GM18873 (cell line): ENCODE measurements at regions not wholly inside any gene's neighbourhood (a gene's known extent, or its start where the extent isn't known, plus 50 kb on each side); places are given as distances from the start of the nearest gene placed in this dataset.

Experiments used
- ATAC-seq: cut with Tn5 transposase; IDR thresholded peaks from one replicate; pipeline ENCODE4 v1.9.1; 2021; ENCODE audit warnings: mild to moderate bottlenecking, moderate library complexity, moderate number of reproducible peaks; ENCODE audit not compliant: unreplicated experiment, low FRiP score

GRCh38 chr1:187862506-187862905 lies 1033.8 kb downstream of the PLA2G4A start:
- ATAC-seq, result no peak

GRCh38 chr1:187870552-187870951 lies 1041.8 kb downstream of the PLA2G4A start:
- ATAC-seq, result no peak

- no peak for ATAC-seq
Measured at GRCh38 chr1:187871177-187871845, 1042.6 kb downstream of the PLA2G4A start.

GRCh38 chr1:187872550-187872949 lies 1043.8 kb downstream of the PLA2G4A start:
- no peak for ATAC-seq

- no peak for ATAC-seq
Measured at GRCh38 chr1:187873126-187873525, 1044.4 kb downstream of the PLA2G4A start.

- ATAC-seq, result no peak
Measured at GRCh38 chr1:187876775-187877174, 1048.0 kb downstream of the PLA2G4A start.

- ATAC-seq, result no peak
Measured at GRCh38 chr1:187877220-187877619, 1048.5 kb downstream of the PLA2G4A start.

- no peak for ATAC-seq
Measured at GRCh38 chr1:187878883-187879282, 1050.1 kb downstream of the PLA2G4A start.

- ATAC-seq, result no peak
Measured at GRCh38 chr1:187883356-187883755, 1054.6 kb downstream of the PLA2G4A start.

- ATAC-seq, result no peak
Measured at GRCh38 chr1:187891993-187892682, 1063.4 kb downstream of the PLA2G4A start.

GRCh38 chr1:187892683-187893039 lies 1063.9 kb downstream of the PLA2G4A start:
- no peak for ATAC-seq

GRCh38 chr1:187893471-187893870 lies 1064.7 kb downstream of the PLA2G4A start:
- no peak for ATAC-seq

GRCh38 chr1:187894349-187894748 lies 1065.6 kb downstream of the PLA2G4A start:
- ATAC-seq, result no peak

GRCh38 chr1:187903223-187903622 lies 1074.5 kb downstream of the PLA2G4A start:
- no peak for ATAC-seq

GRCh38 chr1:187909382-187909781 lies 1080.6 kb downstream of the PLA2G4A start:
- no peak for ATAC-seq

GRCh38 chr1:187911820-187912219 lies 1083.1 kb downstream of the PLA2G4A start:
- no peak for ATAC-seq

- no peak for ATAC-seq
Measured at GRCh38 chr1:187920976-187921375, 1092.2 kb downstream of the PLA2G4A start.

GRCh38 chr1:187921426-187921825 lies 1092.7 kb downstream of the PLA2G4A start:
- no peak for ATAC-seq

GRCh38 chr1:187922255-187922654 lies 1093.5 kb downstream of the PLA2G4A start:
- no peak for ATAC-seq

GRCh38 chr1:187924252-187924651 lies 1095.5 kb downstream of the PLA2G4A start:
- ATAC-seq, result no peak

- ATAC-seq, result no peak
Measured at GRCh38 chr1:187928288-187928687, 1099.5 kb downstream of the PLA2G4A start.

GRCh38 chr1:187928696-187929095 lies 1099.9 kb downstream of the PLA2G4A start:
- no peak for ATAC-seq
